Pons (tissue), 1 donor: ENCODE measurements at regions not wholly inside any gene's neighbourhood (a gene's known extent, or its start where the extent isn't known, plus 50 kb on each side); places are given as distances from the start of the nearest gene placed in this dataset.
A peak's percentile ranks its signal among the peaks of the same experiment; 100 is the strongest.
"Not testable (repeated sequence)": the region's sequence is repeated elsewhere in the genome, so short reads cannot be mapped to it uniquely, and the experiment has no call there.

Source experiments
- DNase-seq: peaks from one replicate; pipeline ENCODE4 v3.0.0-alpha.2; 2016; ENCODE audit warnings: low spot score

DNA sequence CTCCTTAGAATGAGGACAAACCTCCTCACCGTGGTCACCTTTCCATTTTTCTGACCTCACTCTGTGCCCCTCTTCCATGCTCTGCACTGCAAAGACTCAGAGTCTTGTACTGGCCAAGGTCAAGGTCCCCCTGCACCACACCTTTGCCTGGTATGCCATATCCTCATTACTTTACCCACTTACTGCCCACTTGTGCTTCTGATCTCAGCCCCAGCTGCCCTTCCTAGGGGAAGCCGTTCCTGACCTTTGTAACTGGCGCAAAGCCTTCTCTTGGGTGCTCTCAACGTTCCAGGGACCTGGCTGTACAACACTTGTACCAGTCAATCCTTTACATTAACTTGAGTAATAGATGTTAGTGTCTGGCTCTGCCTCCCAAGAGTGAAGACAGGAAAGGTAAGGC is 256.0 kb downstream of the SV2B start:
- no peak for DNase-seq

GRCh38 chr15:91357011-91357410 is 257.0 kb downstream of the SV2B start:
- no peak for DNase-seq

DNA sequence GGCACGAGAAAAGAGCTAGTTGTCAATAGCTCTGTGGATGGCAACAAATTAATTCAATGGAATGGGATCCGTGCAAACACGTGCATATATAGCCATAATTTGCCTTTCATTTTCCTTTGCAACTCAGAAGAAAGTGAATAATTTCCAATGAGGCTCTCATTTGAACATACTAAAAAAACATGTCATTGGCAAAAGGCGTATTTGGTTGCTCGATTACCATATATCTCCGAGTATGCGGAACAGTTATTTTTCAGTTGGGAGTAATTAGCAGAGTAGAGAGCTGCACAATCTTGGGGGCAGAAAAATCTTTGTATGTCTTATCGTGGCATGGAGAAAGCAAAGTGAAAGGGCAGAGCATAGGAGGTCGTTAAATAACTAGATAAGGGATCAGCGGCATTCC is 257.4 kb downstream of the SV2B start:
- no peak for DNase-seq

- DNase-seq, result no peak
Observed at GRCh38 chr15:91358405-91358804, 258.3 kb downstream of the SV2B start.

GRCh38 chr15:91361696-91362095 is 261.6 kb downstream of the SV2B start:
- DNase-seq, result peak; percentile 31

- DNase-seq, result no peak
Observed at GRCh38 chr15:91366111-91366510, 266.1 kb downstream of the SV2B start.

DNA sequence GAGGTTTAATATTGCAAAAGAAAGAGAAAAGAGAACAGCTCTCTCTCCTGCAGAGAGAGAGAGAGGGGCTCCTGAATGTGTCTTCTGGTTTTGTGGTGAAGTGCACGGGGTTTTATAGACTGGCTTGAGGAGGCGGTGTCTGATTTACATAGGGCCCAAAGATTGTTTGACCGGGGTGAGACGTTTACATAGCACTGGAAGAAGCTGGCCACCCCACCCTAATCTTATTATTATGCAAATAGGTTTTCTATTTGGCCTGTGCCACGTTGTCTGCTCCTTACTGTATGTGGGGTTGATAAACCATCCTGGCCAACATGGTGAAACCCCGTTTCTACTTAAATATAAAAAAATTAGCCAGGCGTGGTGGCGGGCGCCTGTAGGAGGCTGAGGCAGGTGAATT is 268.6 kb downstream of the SV2B start:
- DNase-seq, result no peak

DNA sequence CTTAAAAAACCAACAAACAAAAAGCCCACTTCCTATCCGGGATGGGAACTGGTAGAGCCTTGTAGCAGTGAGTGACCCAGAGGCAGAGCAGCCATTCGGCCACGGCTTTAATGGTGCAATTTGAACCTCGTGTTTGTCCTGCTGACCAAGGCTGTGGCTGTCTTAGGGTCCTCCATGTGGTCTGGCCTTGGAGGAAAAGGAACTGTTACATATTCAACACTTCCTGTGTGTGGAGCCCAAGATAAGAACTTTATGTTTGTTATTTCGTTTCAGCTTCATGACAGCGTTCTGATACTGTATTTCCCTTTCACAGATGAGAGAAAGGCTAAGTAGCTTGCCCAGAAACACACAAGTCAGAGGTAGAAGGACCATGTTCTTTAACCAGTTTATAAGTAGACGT is 269.8 kb downstream of the SV2B start:
- DNase-seq, result no peak

DNA sequence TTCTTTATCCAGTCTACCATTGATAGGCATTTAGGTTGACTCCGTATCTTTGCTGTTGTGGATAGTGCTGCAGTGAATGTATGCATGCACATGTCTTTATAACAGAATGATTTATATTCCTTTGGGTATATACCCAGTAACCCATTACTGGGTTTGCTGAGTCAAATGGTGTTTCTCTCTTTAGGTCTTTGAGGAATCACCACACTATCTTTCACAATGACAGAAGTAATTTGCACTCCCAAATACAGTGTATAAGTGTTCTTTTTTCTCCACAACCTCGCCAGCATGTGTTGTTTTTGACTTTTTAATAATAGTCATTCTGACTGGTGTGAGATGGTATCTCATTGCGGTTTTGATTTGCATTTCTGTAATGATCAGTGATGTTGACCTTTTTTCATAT is 271.3 kb downstream of the SV2B start:
- not testable (repeated sequence) for DNase-seq

- no peak for DNase-seq
Observed at GRCh38 chr15:91374336-91374735, 274.3 kb downstream of the SV2B start.

DNA sequence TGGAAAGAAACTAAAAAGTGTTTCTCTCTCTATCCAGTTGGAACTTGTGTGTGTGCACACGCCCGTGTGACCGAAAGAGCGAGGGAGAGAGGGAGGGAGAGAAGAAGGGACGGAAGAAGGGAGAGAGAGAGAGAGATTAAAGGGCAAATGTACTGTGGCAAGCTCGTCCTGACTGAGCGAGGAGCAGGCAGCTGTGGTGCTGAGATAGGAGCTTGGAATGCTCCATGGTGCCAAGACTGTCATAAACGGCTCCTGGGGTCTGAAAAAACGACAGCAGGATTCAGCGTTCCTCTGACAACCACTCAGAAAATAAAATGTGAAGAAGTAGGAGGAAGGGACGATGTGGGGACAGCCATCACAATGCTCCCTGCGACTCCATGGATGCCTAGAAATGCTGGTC is 276.0 kb downstream of the SV2B start:
- DNase-seq, result no peak

- no peak for DNase-seq
Observed at GRCh38 chr15:91380114-91380513, 280.1 kb downstream of the SV2B start.

- no peak for DNase-seq
Observed at GRCh38 chr15:91383532-91383931, 283.5 kb downstream of the SV2B start.

GRCh38 chr15:91384189-91384730 is 284.2 kb downstream of the SV2B start:
- no peak for DNase-seq

- no peak for DNase-seq
Observed at GRCh38 chr15:91385311-91385710, 285.3 kb downstream of the SV2B start.

- no peak for DNase-seq
Observed at GRCh38 chr15:91393186-91393585, 293.1 kb downstream of the SV2B start.

GRCh38 chr15:91400481-91400880 is 300.4 kb downstream of the SV2B start:
- no peak for DNase-seq

GRCh38 chr15:91407269-91407889 is 307.3 kb downstream of the SV2B start:
- DNase-seq, result peak; percentile 8

DNA sequence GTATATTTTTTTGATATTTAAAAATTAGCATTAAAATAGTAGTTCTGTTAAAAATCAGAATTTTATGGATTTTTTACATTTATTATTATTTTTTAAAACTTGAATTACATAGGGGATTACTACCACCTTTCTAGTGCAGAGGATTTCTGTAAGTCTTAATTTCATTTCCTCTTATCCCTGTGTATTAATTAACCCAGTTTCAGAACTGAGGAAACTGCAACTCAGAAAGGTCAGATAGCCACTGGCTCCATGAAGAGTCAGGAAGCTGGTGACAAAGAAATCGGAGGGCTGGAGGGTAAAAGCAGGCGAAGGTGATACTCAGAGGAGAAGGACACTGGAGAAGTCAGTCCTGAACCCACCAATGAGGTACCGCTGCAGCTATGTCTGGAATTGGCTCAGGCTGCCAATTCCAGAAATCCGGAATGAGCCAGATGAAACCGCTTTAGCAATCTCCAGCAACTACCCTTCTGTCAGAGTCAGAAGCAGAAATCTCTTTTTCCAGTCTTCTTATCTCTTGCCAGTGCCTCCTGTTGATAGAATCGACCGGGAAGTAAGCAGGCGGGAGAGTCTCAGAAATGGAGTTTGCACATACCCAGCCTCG is 308.5 kb downstream of the SV2B start:
- DNase-seq, result no peak

GRCh38 chr15:91409387-91409786 is 309.3 kb downstream of the SV2B start:
- no peak for DNase-seq

DNA sequence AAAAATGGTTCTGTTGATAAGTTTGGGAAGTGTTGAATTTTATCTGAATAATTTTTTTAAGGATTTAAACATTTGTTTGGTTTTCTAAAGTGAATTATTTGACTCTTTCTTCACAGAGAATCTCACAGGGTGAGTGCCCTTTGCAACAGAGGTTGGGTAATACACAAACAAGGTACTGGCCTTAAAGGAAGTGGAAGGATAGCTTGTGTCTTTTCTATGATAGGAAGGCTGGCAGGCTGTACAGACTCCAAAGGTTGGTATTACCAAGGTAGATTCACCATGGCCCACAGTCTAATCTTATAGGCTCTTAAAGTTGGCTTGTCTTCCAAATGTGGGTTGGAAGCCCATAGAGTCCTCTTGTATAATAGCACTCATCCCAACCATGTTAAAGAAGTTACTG is 311.5 kb downstream of the SV2B start:
- no peak for DNase-seq

GRCh38 chr15:91412138-91412928 is 312.3 kb downstream of the SV2B start:
- DNase-seq, result no peak

GRCh38 chr15:91413142-91413541 is 313.1 kb downstream of the SV2B start:
- DNase-seq, result no peak
